Keratinocyte (primary cell): ENCODE measurements at regions not wholly inside any gene's neighbourhood (a gene's known extent, or its start where the extent isn't known, plus 50 kb on each side); places are given as distances from the start of the nearest gene placed in this dataset.

Experiments used
- DNase-seq: peaks from one replicate; pipeline ENCODE4 v3.0.0-alpha.2; 2011; ENCODE audit warnings: low read depth, missing footprints, low spot score
- FAIRE-seq: peaks from 2 replicates; lab custom pipeline; 2011; peaks lifted over from hg19 to GRCh38; lab: Jason Lieb, UNC
- H2AFZ ChIP-seq: 2 replicates; pipeline ENCODE4 v1.6.0; 2012; ENCODE audit warnings: low read length, control low read depth, inconsistent platforms; ENCODE audit not compliant: control insufficient read depth
- H3K27ac ChIP-seq: 2 replicates; pipeline ENCODE4 v1.5.1; 2011; ENCODE audit warnings: low read length; ENCODE audit not compliant: control insufficient read depth, insufficient read depth
- H3K27me3 ChIP-seq: 3 replicates; pipeline ENCODE4 v1.6.0; 2011; ENCODE audit warnings: low read length; ENCODE audit not compliant: control insufficient read depth, insufficient read depth; ENCODE audit errors: extremely low read depth
- H3K36me3 ChIP-seq, 2 experiments: 2 replicates in 1 of 2; 3 replicates in 1 of 2; pipeline ENCODE4 v1.5.1; 2011; ENCODE audit warnings: low read length in 2 of 2, mild to moderate bottlenecking in 1 of 2; ENCODE audit not compliant: control insufficient read depth in 2 of 2, insufficient read depth in 2 of 2; ENCODE audit errors: extremely low read depth in 1 of 2
- H3K4me1 ChIP-seq: 3 replicates; pipeline ENCODE4 v1.5.1; 2011; ENCODE audit warnings: low read length; ENCODE audit not compliant: control insufficient read depth, insufficient read depth; ENCODE audit errors: extremely low read depth
- H3K4me2 ChIP-seq: 3 replicates; pipeline ENCODE4 v1.6.0; 2011; ENCODE audit warnings: low read depth, low read length; ENCODE audit not compliant: control insufficient read depth, insufficient read depth; ENCODE audit errors: extremely low read depth
- H3K4me3 ChIP-seq, 3 experiments: fragments of 200-600 bp in 1 of 3; sonication (generic) in 1 of 3; 2 replicates in 2 of 3; 3 replicates in 1 of 3; pipeline ENCODE4 v1.5.1; 2011 to 2016; ENCODE audit warnings: low read length in 3 of 3, mild to moderate bottlenecking in 3 of 3, control low read depth in 2 of 3, inconsistent platforms in 1 of 3, low read depth in 1 of 3, mixed read lengths in 1 of 3, mixed run types in 1 of 3, moderate library complexity in 1 of 3; ENCODE audit not compliant: control insufficient read depth in 2 of 3, insufficient read depth in 2 of 3; ENCODE audit errors: extremely low read depth in 1 of 3
- H3K79me2 ChIP-seq: 2 replicates; pipeline ENCODE4 v1.6.0; 2012; ENCODE audit warnings: low read length; ENCODE audit not compliant: control insufficient read depth, insufficient read depth
- H3K9ac ChIP-seq: 3 replicates; pipeline ENCODE4 v1.6.0; 2011; ENCODE audit warnings: low read length; ENCODE audit not compliant: control insufficient read depth, insufficient read depth; ENCODE audit errors: extremely low read depth
- H3K9me1 ChIP-seq: 3 replicates; pipeline ENCODE4 v1.6.0; 2011; ENCODE audit warnings: low read length; ENCODE audit not compliant: control insufficient read depth, insufficient read depth; ENCODE audit errors: extremely low read depth
- H3K9me3 ChIP-seq: 2 replicates; pipeline ENCODE4 v1.5.1; 2012; ENCODE audit warnings: low read depth, low read length; ENCODE audit not compliant: control insufficient read depth
- H4K20me1 ChIP-seq: 3 replicates; pipeline ENCODE4 v1.6.0; 2011; ENCODE audit warnings: low read length; ENCODE audit not compliant: control insufficient read depth, insufficient read depth; ENCODE audit errors: extremely low read depth
- EZH2 ChIP-seq: IDR thresholded peaks from one replicate; pipeline ENCODE4 v1.6.1; 2012; ENCODE audit warnings: inconsistent platforms, mild to moderate bottlenecking, low read length, moderate library complexity
- dilution Hi-C: fragments of 300-500 bp; cut with MboI; formaldehyde crosslinking; loops from one replicate; pipeline ENCODE4 v1.7.0; 2020; ENCODE audit warnings: low sequenced_read_pairs; ENCODE audit not compliant: extremely low pct_ligation_motif_present
- TF ChIP-seq, protein P1 (sequence below), 3 experiments: IDR thresholded peaks in 1 of 3; conservative IDR thresholded peaks in 1 of 3; optimal IDR thresholded peaks in 1 of 3; 2 replicates in 2 of 3; 3 replicates in 1 of 3; pipeline versions ENCODE3 to v1.5.1; 2011; ENCODE audit warnings: low read length in 3 of 3, mild to moderate bottlenecking in 3 of 3, moderate library complexity in 2 of 3, control low read depth in 1 of 3, inconsistent platforms in 1 of 3; ENCODE audit not compliant: insufficient read depth in 2 of 3; ENCODE audit errors: extremely low read depth in 1 of 3

DNA sequence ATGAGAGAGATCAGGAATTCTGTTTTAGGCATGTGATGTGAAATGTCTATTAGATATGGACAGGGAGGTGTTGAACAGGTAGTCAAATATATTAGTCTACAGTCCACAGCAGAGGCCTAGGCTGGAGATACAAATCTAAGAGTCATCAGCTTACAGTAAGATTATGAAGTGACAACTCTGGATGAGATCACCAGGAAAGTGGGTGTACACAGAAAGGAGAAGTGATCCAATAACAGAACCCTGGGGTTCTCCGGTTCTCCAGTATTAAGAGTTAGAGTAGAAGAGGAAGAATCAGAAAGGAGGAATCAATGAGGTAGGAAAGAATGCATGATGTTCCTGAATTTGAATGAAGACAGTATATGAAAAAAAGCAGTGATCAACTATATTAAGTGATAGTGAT is 362.3 kb downstream of the FIGN start:
- no peaks in the 10 kb centered on the region for H4K20me1 ChIP-seq
- no peak overlapping the region for H3K4me2 ChIP-seq
- no peak for TF ChIP-seq EZH2
- TF ChIP-seq, protein P1, sequence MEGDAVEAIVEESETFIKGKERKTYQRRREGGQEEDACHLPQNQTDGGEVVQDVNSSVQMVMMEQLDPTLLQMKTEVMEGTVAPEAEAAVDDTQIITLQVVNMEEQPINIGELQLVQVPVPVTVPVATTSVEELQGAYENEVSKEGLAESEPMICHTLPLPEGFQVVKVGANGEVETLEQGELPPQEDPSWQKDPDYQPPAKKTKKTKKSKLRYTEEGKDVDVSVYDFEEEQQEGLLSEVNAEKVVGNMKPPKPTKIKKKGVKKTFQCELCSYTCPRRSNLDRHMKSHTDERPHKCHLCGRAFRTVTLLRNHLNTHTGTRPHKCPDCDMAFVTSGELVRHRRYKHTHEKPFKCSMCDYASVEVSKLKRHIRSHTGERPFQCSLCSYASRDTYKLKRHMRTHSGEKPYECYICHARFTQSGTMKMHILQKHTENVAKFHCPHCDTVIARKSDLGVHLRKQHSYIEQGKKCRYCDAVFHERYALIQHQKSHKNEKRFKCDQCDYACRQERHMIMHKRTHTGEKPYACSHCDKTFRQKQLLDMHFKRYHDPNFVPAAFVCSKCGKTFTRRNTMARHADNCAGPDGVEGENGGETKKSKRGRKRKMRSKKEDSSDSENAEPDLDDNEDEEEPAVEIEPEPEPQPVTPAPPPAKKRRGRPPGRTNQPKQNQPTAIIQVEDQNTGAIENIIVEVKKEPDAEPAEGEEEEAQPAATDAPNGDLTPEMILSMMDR (optimal IDR thresholded peaks at IDR 0.05 in 1 of 3, IDR thresholded peaks at IDR 0.05 in 1 of 3, conservative IDR thresholded peaks at IDR 0.05 in 1 of 3; ENCODE audit: extremely low read depth in 1 of 3, insufficient read depth in 2 of 3, low read length in 3 of 3): no peak
- no peaks in the 10 kb centered on the region for H3K4me1 ChIP-seq
- H3K27me3 ChIP-seq: no peaks in the 10 kb centered on the region
- H2AFZ ChIP-seq: no peak overlapping the region
- H3K9ac ChIP-seq: no peak overlapping the region
- H3K79me2 ChIP-seq: no peaks in the 10 kb centered on the region
- no peak overlapping the region for H3K4me3 ChIP-seq
- dilution Hi-C loops: no loop called here
- no peak overlapping the region for H3K27ac ChIP-seq
- no peaks in the 10 kb centered on the region for H3K9me1 ChIP-seq
- no peaks in the 10 kb centered on the region for H3K36me3 ChIP-seq
- FAIRE-seq (no peak), DNase-seq (no peak)
- no peaks in the 10 kb centered on the region for H3K9me3 ChIP-seq

DNA sequence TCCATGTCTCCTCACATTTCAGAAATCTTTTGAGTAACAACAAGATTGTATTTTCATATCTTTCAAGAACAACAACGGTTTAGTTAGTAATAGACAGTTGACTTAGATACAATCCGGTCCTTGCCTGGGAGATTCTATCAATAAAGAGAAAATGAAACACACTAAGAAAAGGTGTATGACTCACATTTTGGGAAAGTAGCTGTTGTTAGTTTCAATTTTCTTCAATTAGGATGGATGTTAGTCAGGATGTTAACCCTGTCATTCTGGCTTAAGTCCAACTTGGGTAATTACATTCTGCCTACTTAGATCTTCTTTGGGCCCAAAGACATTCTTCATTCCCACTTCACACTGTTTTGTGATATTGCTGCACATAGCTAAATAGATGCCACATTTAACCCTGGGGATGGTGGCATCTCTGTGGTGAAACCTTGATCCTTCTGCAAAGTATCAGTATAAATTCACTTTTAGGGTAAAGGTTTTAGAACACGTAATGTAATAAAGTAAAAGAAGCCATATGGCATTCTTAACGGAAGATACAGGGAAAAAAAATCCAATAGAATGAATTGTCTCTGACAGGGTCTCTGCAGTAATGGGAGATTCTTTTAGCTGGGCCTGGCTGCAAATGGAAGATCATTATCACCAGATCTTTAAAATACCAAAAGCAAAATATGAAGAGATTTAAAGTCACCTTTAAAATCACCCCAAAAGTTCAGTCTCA is 365.5 kb downstream of the FIGN start:
- H3K4me1 ChIP-seq: no peaks in the 10 kb centered on the region
- DNase-seq (no peak), FAIRE-seq (no peak)
- H3K9me3 ChIP-seq: no peaks in the 10 kb centered on the region
- no peaks in the 10 kb centered on the region for H3K36me3 ChIP-seq
- no peak for TF ChIP-seq EZH2
- TF ChIP-seq, protein P1 (optimal IDR thresholded peaks at IDR 0.05 in 1 of 3, IDR thresholded peaks at IDR 0.05 in 1 of 3, conservative IDR thresholded peaks at IDR 0.05 in 1 of 3; ENCODE audit: extremely low read depth in 1 of 3, insufficient read depth in 2 of 3, low read length in 3 of 3): no peak
- H3K27me3 ChIP-seq: no peaks in the 10 kb centered on the region
- H3K9me1 ChIP-seq: no peaks in the 10 kb centered on the region
- no peaks in the 10 kb centered on the region for H3K79me2 ChIP-seq
- no peak overlapping the region for H3K4me2 ChIP-seq
- no peak overlapping the region for H2AFZ ChIP-seq
- no peak overlapping the region for H3K9ac ChIP-seq
- dilution Hi-C loops: no loop called here
- H3K27ac ChIP-seq: no peak overlapping the region
- H3K4me3 ChIP-seq: no peak overlapping the region
- H4K20me1 ChIP-seq: no peaks in the 10 kb centered on the region
